ENCODE measurements at regions not wholly inside any gene's neighbourhood (a gene's known extent, or its start where the extent isn't known, plus 50 kb on each side); places are given as distances from the start of the nearest gene placed in this dataset.

GRCh38 chr3:132817646-132818177 is 95.5 kb upstream of the NPHP3 start:
- Histone ChIP-seq H3K27me3 (ENCODE audit: insufficient read depth, low read length, poor library complexity, severe bottlenecking) (no peaks in the 10 kb centered on the region), H3K79me2 (ENCODE audit: insufficient read depth, low read length) (no peaks in the 10 kb centered on the region), H4K20me1 (ENCODE audit: insufficient read depth, low read length, poor library complexity, severe bottlenecking) (no peaks in the 10 kb centered on the region), H3K4me3 (ENCODE audit: low read length, poor library complexity, severe bottlenecking) (no peak overlapping the region), H3K36me3 (ENCODE audit: insufficient read depth, low read length) (no peaks in the 10 kb centered on the region), H3F3A (ENCODE audit: low read depth) (no peaks in the 10 kb centered on the region), H3K9ac (ENCODE audit: low read depth, low read length, poor library complexity, severe bottlenecking) (no peak overlapping the region), H3K4me2 (ENCODE audit: low read depth, low read length, poor library complexity, severe bottlenecking) (no peak overlapping the region), H3K4me1 (ENCODE audit: insufficient read depth, low read length, poor library complexity, severe bottlenecking) (no peaks in the 10 kb centered on the region), H3K9me2 (replicated peaks; ENCODE audit: low read depth, low read length) (no peaks in the 10 kb centered on the region), H2AFZ (ENCODE audit: low read length) (no peak overlapping the region), H3K9me3 (ENCODE audit: insufficient read depth, low read depth, low read length) (no peaks in the 10 kb centered on the region)
- TF ChIP-seq EZH2phosphoT487 (IDR thresholded peaks at IDR 0.05; ENCODE audit: borderline replicate concordance) = no peak
- TF ChIP-seq, protein P1, sequence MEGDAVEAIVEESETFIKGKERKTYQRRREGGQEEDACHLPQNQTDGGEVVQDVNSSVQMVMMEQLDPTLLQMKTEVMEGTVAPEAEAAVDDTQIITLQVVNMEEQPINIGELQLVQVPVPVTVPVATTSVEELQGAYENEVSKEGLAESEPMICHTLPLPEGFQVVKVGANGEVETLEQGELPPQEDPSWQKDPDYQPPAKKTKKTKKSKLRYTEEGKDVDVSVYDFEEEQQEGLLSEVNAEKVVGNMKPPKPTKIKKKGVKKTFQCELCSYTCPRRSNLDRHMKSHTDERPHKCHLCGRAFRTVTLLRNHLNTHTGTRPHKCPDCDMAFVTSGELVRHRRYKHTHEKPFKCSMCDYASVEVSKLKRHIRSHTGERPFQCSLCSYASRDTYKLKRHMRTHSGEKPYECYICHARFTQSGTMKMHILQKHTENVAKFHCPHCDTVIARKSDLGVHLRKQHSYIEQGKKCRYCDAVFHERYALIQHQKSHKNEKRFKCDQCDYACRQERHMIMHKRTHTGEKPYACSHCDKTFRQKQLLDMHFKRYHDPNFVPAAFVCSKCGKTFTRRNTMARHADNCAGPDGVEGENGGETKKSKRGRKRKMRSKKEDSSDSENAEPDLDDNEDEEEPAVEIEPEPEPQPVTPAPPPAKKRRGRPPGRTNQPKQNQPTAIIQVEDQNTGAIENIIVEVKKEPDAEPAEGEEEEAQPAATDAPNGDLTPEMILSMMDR (conservative IDR thresholded peaks at IDR 0.05; ENCODE audit: low read length) = no peak

GRCh38 chr3:132805071-132805470 is 82.9 kb upstream of the NPHP3 start:
- no peaks in the 10 kb centered on the region for H3K4me1 ChIP-seq (ENCODE audit: insufficient read depth, low read length, poor library complexity, severe bottlenecking)
- H3K9me3 ChIP-seq (ENCODE audit: insufficient read depth, low read depth, low read length) = no peaks in the 10 kb centered on the region
- H3F3A ChIP-seq (ENCODE audit: low read depth) = no peaks in the 10 kb centered on the region
- no peak overlapping the region for H2AFZ ChIP-seq (ENCODE audit: low read length)
- TF ChIP-seq, protein P1 (conservative IDR thresholded peaks at IDR 0.05; ENCODE audit: low read length) = no peak
- no peak for TF ChIP-seq EZH2phosphoT487 (IDR thresholded peaks at IDR 0.05; ENCODE audit: borderline replicate concordance)
- no peaks in the 10 kb centered on the region for H3K79me2 ChIP-seq (ENCODE audit: insufficient read depth, low read length)
- no peaks in the 10 kb centered on the region for H3K36me3 ChIP-seq (ENCODE audit: insufficient read depth, low read length)
- H3K27me3 ChIP-seq (ENCODE audit: insufficient read depth, low read length, poor library complexity, severe bottlenecking) = no peaks in the 10 kb centered on the region
- H3K9ac ChIP-seq (ENCODE audit: low read depth, low read length, poor library complexity, severe bottlenecking) = no peak overlapping the region
- no peak overlapping the region for H3K4me2 ChIP-seq (ENCODE audit: low read depth, low read length, poor library complexity, severe bottlenecking)
- H3K9me2 ChIP-seq (replicated peaks; ENCODE audit: low read depth, low read length) = no peaks in the 10 kb centered on the region
- no peaks in the 10 kb centered on the region for H4K20me1 ChIP-seq (ENCODE audit: insufficient read depth, low read length, poor library complexity, severe bottlenecking)
- no peak overlapping the region for H3K4me3 ChIP-seq (ENCODE audit: low read length, poor library complexity, severe bottlenecking)

DNA sequence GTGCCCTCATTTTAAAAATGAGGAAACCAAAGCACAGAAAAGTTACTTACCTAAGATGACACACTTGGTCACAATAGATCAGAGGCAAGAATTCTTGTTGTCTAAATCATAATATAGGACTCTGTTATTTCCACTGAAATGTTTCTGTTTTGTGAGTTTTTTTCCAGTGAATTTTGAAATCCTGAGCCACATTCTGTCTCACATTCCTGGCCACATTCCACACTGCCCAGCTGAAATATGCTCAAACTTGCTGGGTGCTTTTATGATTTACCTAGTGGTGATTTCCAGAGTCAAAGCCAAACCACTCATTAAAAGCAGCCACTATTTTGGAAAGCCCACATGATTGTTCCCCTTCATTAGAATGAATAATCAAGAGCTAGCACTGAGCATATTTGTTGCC is 82.3 kb upstream of the NPHP3 start:
- Histone ChIP-seq H3K4me1 (ENCODE audit: insufficient read depth, low read length, poor library complexity, severe bottlenecking) (no peaks in the 10 kb centered on the region), H3K79me2 (ENCODE audit: insufficient read depth, low read length) (no peaks in the 10 kb centered on the region), H4K20me1 (ENCODE audit: insufficient read depth, low read length, poor library complexity, severe bottlenecking) (no peaks in the 10 kb centered on the region), H3F3A (ENCODE audit: low read depth) (no peaks in the 10 kb centered on the region), H3K4me3 (ENCODE audit: low read length, poor library complexity, severe bottlenecking) (no peak overlapping the region), H2AFZ (ENCODE audit: low read length) (no peak overlapping the region), H3K9ac (ENCODE audit: low read depth, low read length, poor library complexity, severe bottlenecking) (no peak overlapping the region), H3K9me3 (ENCODE audit: insufficient read depth, low read depth, low read length) (no peaks in the 10 kb centered on the region), H3K9me2 (replicated peaks; ENCODE audit: low read depth, low read length) (no peaks in the 10 kb centered on the region), H3K27me3 (ENCODE audit: insufficient read depth, low read length, poor library complexity, severe bottlenecking) (no peaks in the 10 kb centered on the region), H3K36me3 (ENCODE audit: insufficient read depth, low read length) (no peaks in the 10 kb centered on the region), H3K4me2 (ENCODE audit: low read depth, low read length, poor library complexity, severe bottlenecking) (no peak overlapping the region)
- TF ChIP-seq EZH2phosphoT487 (IDR thresholded peaks at IDR 0.05; ENCODE audit: borderline replicate concordance) = no peak
- TF ChIP-seq, protein P1 (conservative IDR thresholded peaks at IDR 0.05; ENCODE audit: low read length) = no peak
